ENCODE measurements at regions not wholly inside any gene's neighbourhood (a gene's known extent, or its start where the extent isn't known, plus 50 kb on each side); places are given as distances from the start of the nearest gene placed in this dataset.

GRCh38 chr21:31786164-31786920 lies 54.4 kb upstream of the SCAF4 start:
- TF ChIP-seq CTCF (IDR thresholded peaks at IDR 0.05; ENCODE audit: poor library complexity) (no peak), EZH2 (IDR thresholded peaks at IDR 0.05; ENCODE audit: borderline replicate concordance) (no peak), EZH2phosphoT487 (IDR thresholded peaks at IDR 0.05; ENCODE audit: low read depth, severe bottlenecking, unreplicated experiment) (no peak)

All from hepatocyte (in vitro differentiated cells).